Sigmoid colon (tissue), 6 donors: ENCODE measurements at regions not wholly inside any gene's neighbourhood (a gene's known extent, or its start where the extent isn't known, plus 50 kb on each side); places are given as distances from the start of the nearest gene placed in this dataset.

ENCODE experiments used
- DNase-seq: peaks from one replicate; pipeline ENCODE4 v3.0.0-alpha.2; 2019
- H3K27ac ChIP-seq, 4 donors: fragments of 200-600 bp; sonication (generic); one replicate each; pipeline ENCODE4 v1.5.1; 2016 to 2019; ENCODE audit warnings: mild to moderate bottlenecking in 1 of 4
- H3K27me3 ChIP-seq, 3 donors: fragments of 200-600 bp; sonication (generic); one replicate each; pipeline ENCODE4 v1.5.1; 2019; ENCODE audit warnings: mild to moderate bottlenecking in 1 of 3
- H3K36me3 ChIP-seq, 4 donors: fragments of 200-600 bp; sonication (generic); one replicate each; pipeline ENCODE4 v1.5.1; 2016 to 2019
- H3K4me1 ChIP-seq, 4 donors: fragments of 200-600 bp; sonication (generic); one replicate each; pipeline ENCODE4 v1.5.1; 2017 to 2019
- H3K4me3 ChIP-seq, 4 donors: fragments of 200-600 bp; sonication (generic); one replicate each; pipeline ENCODE4 v1.5.1; 2017 to 2019; ENCODE audit warnings: mild to moderate bottlenecking in 2 of 4, moderate library complexity in 1 of 4
- H3K9me3 ChIP-seq, 4 donors: fragments of 200-600 bp in 3 of 4; sonication (generic) in 3 of 4; one replicate each; pipeline versions ENCODE4 v1.5.1 to v1.6.1; 2013 to 2019
- EP300 ChIP-seq, 4 donors: sonication (generic); formaldehyde crosslinking; IDR thresholded peaks; one replicate each; pipeline ENCODE4 v1.6.1; 2017; ENCODE audit warnings: antibody characterized with exemption in 4 of 4
- POLR2A ChIP-seq, 2 donors: fragments of 450-650 bp; IDR thresholded peaks; one replicate each; pipeline ENCODE4 v1.6.1; 2016; ENCODE audit warnings: antibody characterized with exemption in 2 of 2, mild to moderate bottlenecking in 2 of 2, moderate library complexity in 2 of 2
- POLR2AphosphoS5 ChIP-seq, 4 donors: sonication (generic); formaldehyde crosslinking; IDR thresholded peaks; one replicate each; pipeline ENCODE4 v1.6.1; 2017; ENCODE audit warnings: antibody characterized with exemption in 4 of 4
- WGBS, 2 donors: extraction: QIAGEN DNeasy Blood & Tissue Kit; methylation state at CpG; one replicate each; pipeline ENCODE4 v1.1.7; 2013; 5-methylcytosine and 5-hydroxymethylcytosine counted together
- intact Hi-C: fragments of 100-400 bp; cut with DNase I; formaldehyde crosslinking; loops from one replicate; pipeline ENCODE4 v1.15.1; 2023
- TF ChIP-seq, protein P1 (sequence below), 4 experiments: fragments of 450-650 bp in 3 of 4; fragments of 200-600 bp in 1 of 4; IDR thresholded peaks; one replicate each; pipeline ENCODE4 v1.5.1; 2016 to 2019; ENCODE audit warnings: antibody characterized with exemption in 4 of 4, mild to moderate bottlenecking in 3 of 4, moderate library complexity in 2 of 4
- donor health status: healthy with polysubstance abuse.
- donor health status: healthy.

DNA sequence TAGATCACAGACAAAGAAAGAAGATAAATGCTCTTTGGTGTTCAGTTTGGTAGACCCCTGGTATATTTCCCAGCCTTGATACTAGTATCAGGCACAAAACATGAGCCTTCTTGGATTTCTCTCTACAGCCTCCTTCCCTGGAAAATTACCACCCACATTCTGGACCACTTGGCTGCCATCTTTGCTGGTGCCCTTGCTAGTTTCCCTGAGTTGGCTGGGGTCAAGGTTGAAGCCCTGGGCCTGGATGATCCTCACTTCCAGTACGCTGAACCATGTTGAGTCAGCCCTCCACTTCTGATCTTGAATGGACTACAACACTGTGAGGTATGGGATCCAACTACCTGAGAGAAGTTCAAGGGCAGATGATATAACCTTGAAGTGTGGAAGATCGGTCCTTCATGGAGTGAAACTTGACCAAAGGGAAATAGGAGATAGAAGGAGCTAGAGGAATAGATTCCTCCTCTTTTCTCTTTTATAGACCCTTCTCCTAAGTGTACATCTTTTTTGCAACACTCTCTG is 501.4 kb downstream of the TMEM114 start:
- Histone ChIP-seq H3K27ac (no peak overlapping the region), H3K27me3 (no peaks in the 10 kb centered on the region), H3K9me3 (no peaks in the 10 kb centered on the region), H3K4me1 (no peaks in the 10 kb centered on the region), H3K4me3 (no peak overlapping the region), H3K36me3 (no peaks in the 10 kb centered on the region)
- intact Hi-C loops = no loop called here
- 84 to 91% methylated on average over 2 of the region's 2 CpGs for WGBS, 2 donors
- DNase-seq = no peak
- TF ChIP-seq POLR2AphosphoS5 (IDR thresholded peaks at IDR 0.05) (no peak), EP300 (IDR thresholded peaks at IDR 0.05) (no peak), POLR2A (IDR thresholded peaks at IDR 0.05) (no peak)
- TF ChIP-seq, protein P1, sequence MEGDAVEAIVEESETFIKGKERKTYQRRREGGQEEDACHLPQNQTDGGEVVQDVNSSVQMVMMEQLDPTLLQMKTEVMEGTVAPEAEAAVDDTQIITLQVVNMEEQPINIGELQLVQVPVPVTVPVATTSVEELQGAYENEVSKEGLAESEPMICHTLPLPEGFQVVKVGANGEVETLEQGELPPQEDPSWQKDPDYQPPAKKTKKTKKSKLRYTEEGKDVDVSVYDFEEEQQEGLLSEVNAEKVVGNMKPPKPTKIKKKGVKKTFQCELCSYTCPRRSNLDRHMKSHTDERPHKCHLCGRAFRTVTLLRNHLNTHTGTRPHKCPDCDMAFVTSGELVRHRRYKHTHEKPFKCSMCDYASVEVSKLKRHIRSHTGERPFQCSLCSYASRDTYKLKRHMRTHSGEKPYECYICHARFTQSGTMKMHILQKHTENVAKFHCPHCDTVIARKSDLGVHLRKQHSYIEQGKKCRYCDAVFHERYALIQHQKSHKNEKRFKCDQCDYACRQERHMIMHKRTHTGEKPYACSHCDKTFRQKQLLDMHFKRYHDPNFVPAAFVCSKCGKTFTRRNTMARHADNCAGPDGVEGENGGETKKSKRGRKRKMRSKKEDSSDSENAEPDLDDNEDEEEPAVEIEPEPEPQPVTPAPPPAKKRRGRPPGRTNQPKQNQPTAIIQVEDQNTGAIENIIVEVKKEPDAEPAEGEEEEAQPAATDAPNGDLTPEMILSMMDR (IDR thresholded peaks at IDR 0.05) = no peak

DNA sequence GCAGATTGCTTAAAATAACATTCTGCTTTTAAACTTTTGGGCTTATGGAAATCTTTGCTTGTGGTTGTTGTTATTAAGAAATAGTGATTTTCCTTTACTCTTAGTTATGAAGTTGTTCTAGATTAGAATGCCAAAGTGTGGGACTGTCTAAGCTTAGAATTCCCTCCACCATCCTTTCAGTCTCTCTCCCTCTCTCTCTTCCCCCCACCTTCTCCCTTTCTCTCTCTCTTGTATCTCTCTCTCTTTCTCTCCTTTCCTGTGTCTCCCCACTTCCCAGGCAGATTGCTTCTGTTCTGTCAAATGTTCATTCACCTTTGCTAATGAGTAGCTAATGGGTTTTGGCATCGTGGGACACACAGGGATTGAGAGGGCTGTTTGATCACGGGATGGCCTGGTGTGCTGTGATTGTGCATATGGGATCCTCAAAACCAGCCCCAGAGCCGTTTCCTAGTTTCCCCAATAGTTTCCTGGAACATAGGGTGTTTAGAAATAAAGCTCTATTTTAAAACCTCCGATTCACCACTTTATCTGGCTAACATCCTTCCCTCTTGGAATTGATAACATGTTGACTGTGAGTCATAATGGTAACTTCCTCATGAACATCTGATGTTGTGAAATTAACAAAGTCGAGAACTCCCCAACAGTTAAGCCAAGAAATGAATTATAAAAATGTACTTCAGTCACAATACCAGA is 502.6 kb downstream of the TMEM114 start:
- no peaks in the 10 kb centered on the region for H3K4me1 ChIP-seq
- no peaks in the 10 kb centered on the region for H3K9me3 ChIP-seq
- H3K27ac ChIP-seq = no peak overlapping the region
- TF ChIP-seq POLR2AphosphoS5 (IDR thresholded peaks at IDR 0.05) (no peak), EP300 (IDR thresholded peaks at IDR 0.05) (no peak)
- TF ChIP-seq, protein P1 (IDR thresholded peaks at IDR 0.05) = no peak
- intact Hi-C loops = no loop called here
- no peaks in the 10 kb centered on the region for H3K36me3 ChIP-seq
- DNase-seq = no peak
- 48 to 59% methylated on average over 5 of the region's 5 CpGs for WGBS, 2 donors
- H3K27me3 ChIP-seq = no peaks in the 10 kb centered on the region
- H3K4me3 ChIP-seq = no peak overlapping the region

DNA sequence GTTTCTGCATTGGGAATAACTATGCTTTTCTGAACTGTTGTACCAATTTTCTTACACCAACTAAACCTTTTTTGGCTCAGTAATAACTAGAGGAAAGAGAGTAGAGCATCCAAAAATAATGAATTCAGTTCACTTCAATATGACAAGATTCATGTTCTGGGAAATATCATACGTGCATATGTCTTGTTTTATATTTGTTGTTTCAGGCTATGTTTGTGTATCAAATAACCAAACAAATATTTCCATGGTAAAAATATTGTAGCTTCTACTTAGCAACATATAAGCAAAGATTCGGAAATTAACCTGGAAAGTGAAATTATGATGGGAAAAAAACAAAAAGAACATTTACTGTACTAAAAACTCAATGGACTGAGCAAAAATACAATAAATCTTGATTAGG is 503.2 kb downstream of the TMEM114 start:
- H3K4me3 ChIP-seq = no peak overlapping the region
- TF ChIP-seq POLR2A (IDR thresholded peaks at IDR 0.05) = no peak
- TF ChIP-seq POLR2AphosphoS5 (IDR thresholded peaks at IDR 0.05) = no peak
- TF ChIP-seq, protein P1 (IDR thresholded peaks at IDR 0.05) = no peak
- no peak for TF ChIP-seq EP300 (IDR thresholded peaks at IDR 0.05)
- no peak for DNase-seq
- no peaks in the 10 kb centered on the region for H3K36me3 ChIP-seq
- H3K9me3 ChIP-seq = no peaks in the 10 kb centered on the region
- no peaks in the 10 kb centered on the region for H3K4me1 ChIP-seq
- no peak overlapping the region for H3K27ac ChIP-seq
- intact Hi-C loops = no loop called here
- 74 to 81% methylated on average over 2 of the region's 2 CpGs for WGBS, 2 donors
- no peaks in the 10 kb centered on the region for H3K27me3 ChIP-seq

DNA sequence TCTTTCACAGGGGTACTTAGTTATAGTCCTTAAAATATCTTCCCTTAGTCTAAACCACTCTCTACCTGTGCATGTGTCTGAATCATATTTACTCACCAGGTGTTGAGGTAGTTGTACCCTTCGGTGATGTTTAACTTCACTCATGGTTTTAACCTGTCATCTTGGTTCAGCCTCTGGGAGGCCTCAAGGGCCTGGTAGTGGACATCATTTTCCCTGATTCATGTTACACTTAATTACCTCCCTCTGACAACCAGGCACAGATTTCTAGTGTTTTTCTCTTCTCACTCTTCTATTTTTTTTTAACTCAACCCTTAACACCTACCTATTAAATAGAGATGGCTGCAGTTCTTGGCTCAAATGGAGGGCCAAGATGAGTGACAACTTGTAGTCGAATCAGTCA is 505.4 kb downstream of the TMEM114 start:
- Histone ChIP-seq H3K27me3 (no peaks in the 10 kb centered on the region), H3K27ac (no peak overlapping the region), H3K36me3 (no peaks in the 10 kb centered on the region), H3K4me1 (no peaks in the 10 kb centered on the region), H3K9me3 (no peaks in the 10 kb centered on the region), H3K4me3 (no peak overlapping the region)
- TF ChIP-seq, protein P1 (IDR thresholded peaks at IDR 0.05) = no peak
- TF ChIP-seq POLR2A (IDR thresholded peaks at IDR 0.05) = no peak
- TF ChIP-seq POLR2AphosphoS5 (IDR thresholded peaks at IDR 0.05) = no peak
- 76 to 79% methylated on average over 2 of the region's 2 CpGs for WGBS, 2 donors
- intact Hi-C loops = no loop called here
- DNase-seq = no peak

DNA sequence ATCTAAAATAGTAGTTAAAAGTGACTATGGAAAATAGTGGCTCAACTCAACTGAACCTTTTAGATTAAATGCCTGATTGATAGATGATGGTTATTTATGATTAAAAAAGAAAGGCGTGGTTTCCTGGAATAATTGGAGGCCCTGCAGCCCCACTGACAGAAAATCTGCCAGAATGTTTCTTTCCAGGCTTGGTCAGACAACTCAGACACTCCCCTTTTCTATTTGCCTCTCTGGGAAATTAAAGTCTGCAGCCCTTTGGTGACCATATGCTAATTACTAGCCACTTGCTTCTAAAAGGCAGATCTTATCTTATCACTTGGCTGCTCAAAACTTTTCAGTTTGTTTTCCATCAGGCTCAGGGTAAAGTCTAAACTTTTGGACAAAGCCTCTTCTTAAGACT is 506.0 kb downstream of the TMEM114 start:
- no peak for DNase-seq
- intact Hi-C loops = no loop called here

More for the DNA sequence above, 506.0 kb downstream of the TMEM114 start:
- no peak overlapping the region for H3K27ac ChIP-seq
- no peaks in the 10 kb centered on the region for H3K9me3 ChIP-seq
- H3K4me3 ChIP-seq = no peak overlapping the region
- TF ChIP-seq EP300 (IDR thresholded peaks at IDR 0.05) (no peak), POLR2A (IDR thresholded peaks at IDR 0.05) (no peak), POLR2AphosphoS5 (IDR thresholded peaks at IDR 0.05) (no peak)
- TF ChIP-seq, protein P1 (IDR thresholded peaks at IDR 0.05) = no peak
- H3K27me3 ChIP-seq = no peaks in the 10 kb centered on the region
- H3K4me1 ChIP-seq = no peaks in the 10 kb centered on the region
- WGBS, 2 donors = 68 to 88% methylated on average over 1 of the region's 1 CpG
- no peaks in the 10 kb centered on the region for H3K36me3 ChIP-seq
